H9 (cell line): ENCODE measurements at regions not wholly inside any gene's neighbourhood (a gene's known extent, or its start where the extent isn't known, plus 50 kb on each side); places are given as distances from the start of the nearest gene placed in this dataset.

Experiments used
- DNase-seq: peaks from one replicate; pipeline ENCODE4 v3.0.0-alpha.2; 2017
- H2AFZ ChIP-seq: one replicate; pipeline ENCODE4 v1.6.1; 2013; ENCODE audit warnings: mild to moderate bottlenecking, low read length, control low read depth, moderate library complexity
- H2AK5ac ChIP-seq: 2 replicates; pipeline ENCODE4 v1.6.1; 2013; ENCODE audit warnings: low read length, control low read depth, mixed read lengths; ENCODE audit not compliant: insufficient read length
- H2BK120ac ChIP-seq: one replicate; pipeline ENCODE4 v1.6.1; 2013; ENCODE audit warnings: low read depth, mild to moderate bottlenecking, low read length, control low read depth, inconsistent platforms; ENCODE audit not compliant: poor library complexity, severe bottlenecking
- H2BK12ac ChIP-seq: 2 replicates; pipeline ENCODE4 v1.6.1; 2013; ENCODE audit warnings: low read length, control low read depth, mixed read lengths, low read depth; ENCODE audit not compliant: insufficient read length
- H2BK15ac ChIP-seq: 2 replicates; pipeline ENCODE4 v1.6.1; 2013; ENCODE audit warnings: low read depth, low read length, control low read depth
- H2BK20ac ChIP-seq: one replicate; pipeline ENCODE4 v1.6.1; 2013; ENCODE audit warnings: low read depth, mild to moderate bottlenecking, low read length, control low read depth, inconsistent platforms; ENCODE audit not compliant: poor library complexity, severe bottlenecking
- H2BK5ac ChIP-seq: 2 replicates; pipeline ENCODE4 v1.6.1; 2013; ENCODE audit warnings: low read length, control low read depth, mixed read lengths; ENCODE audit not compliant: insufficient read length
- H3K14ac ChIP-seq: 2 replicates; pipeline ENCODE4 v1.6.1; 2013; ENCODE audit warnings: low read length, control low read depth; ENCODE audit not compliant: insufficient read depth
- H3K18ac ChIP-seq: 2 replicates; pipeline ENCODE4 v1.6.1; 2013; ENCODE audit warnings: low read depth, mild to moderate bottlenecking, mixed read lengths, low read length, control low read depth; ENCODE audit not compliant: insufficient read length
- H3K23ac ChIP-seq: 2 replicates; pipeline ENCODE4 v1.6.1; 2013; ENCODE audit warnings: low read length, control low read depth, mixed read lengths, low read depth; ENCODE audit not compliant: insufficient read length
- H3K23me2 ChIP-seq: 2 replicates; pipeline ENCODE4 v1.6.1; 2013; ENCODE audit warnings: low read depth, mild to moderate bottlenecking, mixed read lengths, low read length, control low read depth; ENCODE audit not compliant: insufficient read length, poor library complexity, severe bottlenecking
- H3K27ac ChIP-seq: 2 replicates; pipeline ENCODE4 v1.5.1; 2013; ENCODE audit warnings: low read length, control low read depth, mixed read lengths, low read depth; ENCODE audit not compliant: insufficient read length
- H3K27me3 ChIP-seq: 2 replicates; pipeline ENCODE4 v1.6.1; 2013; ENCODE audit warnings: low read length, control low read depth, inconsistent platforms; ENCODE audit not compliant: insufficient read depth
- H3K4ac ChIP-seq: 2 replicates; pipeline ENCODE4 v1.6.1; 2013; ENCODE audit warnings: low read depth, mild to moderate bottlenecking, control low read depth, inconsistent platforms, low read length, moderate library complexity
- H3K4me1 ChIP-seq: 2 replicates; pipeline ENCODE4 v1.6.1; 2013; ENCODE audit warnings: low read length, control low read depth, inconsistent platforms; ENCODE audit not compliant: insufficient read depth
- H3K4me2 ChIP-seq: 2 replicates; pipeline ENCODE4 v1.6.1; 2013; ENCODE audit warnings: low read length, control low read depth, mixed read lengths; ENCODE audit not compliant: insufficient read length, insufficient read depth
- H3K56ac ChIP-seq: 2 replicates; pipeline ENCODE4 v1.6.1; 2013; ENCODE audit warnings: low read depth, mild to moderate bottlenecking, mixed read lengths, low read length, control low read depth; ENCODE audit not compliant: insufficient read length
- H3K79me1 ChIP-seq: 2 replicates; pipeline ENCODE4 v1.6.1; 2013; ENCODE audit warnings: low read depth, mild to moderate bottlenecking, moderate library complexity, low read length, control low read depth, inconsistent platforms; ENCODE audit not compliant: insufficient read depth, poor library complexity, severe bottlenecking
- H3K79me2 ChIP-seq: 2 replicates; pipeline ENCODE4 v1.6.1; 2013; ENCODE audit warnings: low read length, control low read depth, inconsistent platforms; ENCODE audit not compliant: insufficient read depth
- H3K9ac ChIP-seq: 2 replicates; pipeline ENCODE4 v1.6.1; 2013; ENCODE audit warnings: low read length, control low read depth, mixed read lengths; ENCODE audit not compliant: insufficient read length; ENCODE audit errors: extremely low read depth
- H3K9me3 ChIP-seq: one replicate; pipeline ENCODE4 v1.6.1; 2013; ENCODE audit warnings: low read depth, low read length, inconsistent platforms; ENCODE audit not compliant: control insufficient read depth
- H3T11ph ChIP-seq: one replicate; pipeline ENCODE4 v1.6.1; 2013; ENCODE audit warnings: mild to moderate bottlenecking, low read length, control low read depth, inconsistent platforms
- H4K20me1 ChIP-seq: one replicate; pipeline ENCODE4 v1.6.1; 2013; ENCODE audit not compliant: control insufficient read depth, insufficient read length, insufficient read depth
- H4K5ac ChIP-seq: 2 replicates; pipeline ENCODE4 v1.6.1; 2013; ENCODE audit warnings: low read depth, mild to moderate bottlenecking, mixed read lengths, low read length, control low read depth; ENCODE audit not compliant: insufficient read length
- H4K8ac ChIP-seq: replicated peaks from 2 replicates; pipeline ENCODE4 v1.6.1; 2013; ENCODE audit warnings: low read length, control low read depth, mixed read lengths, low read depth; ENCODE audit not compliant: insufficient read length
- H4K91ac ChIP-seq: 2 replicates; pipeline ENCODE4 v1.6.1; 2013; ENCODE audit warnings: low read depth, mild to moderate bottlenecking, moderate library complexity, mixed read lengths, low read length, control low read depth; ENCODE audit not compliant: insufficient read length
- H3K27ac Mint-ChIP-seq, 3 experiments: 2 replicates in 2 of 3; 3 replicates in 1 of 3; pipeline ENCODE4 v1.8.0; 2020 to 2021; ENCODE audit warnings: mixed read lengths in 3 of 3, mild to moderate bottlenecking in 1 of 3, moderate library complexity in 1 of 3
- H3K27me3 Mint-ChIP-seq: 2 replicates; pipeline ENCODE4 v1.8.0; 2021; ENCODE audit warnings: low read depth, mild to moderate bottlenecking, moderate library complexity, mixed read lengths
- H3K36me3 Mint-ChIP-seq, 3 experiments: 2 replicates in 2 of 3; 3 replicates in 1 of 3; pipeline ENCODE4 v1.8.0; 2020 to 2021; ENCODE audit warnings: low read depth in 3 of 3, mixed read lengths in 3 of 3; ENCODE audit not compliant: insufficient read depth in 1 of 3
- H3K4me1 Mint-ChIP-seq, 2 experiments: 2 replicates each; pipeline ENCODE4 v1.8.0; 2020; ENCODE audit warnings: mixed read lengths in 2 of 2
- H3K4me3 Mint-ChIP-seq, 2 experiments: 2 replicates in 1 of 2; 3 replicates in 1 of 2; pipeline ENCODE4 v1.8.0; 2020 to 2021; ENCODE audit warnings: mild to moderate bottlenecking in 2 of 2, mixed read lengths in 2 of 2, moderate library complexity in 1 of 2
- H3K9me3 Mint-ChIP-seq, 2 experiments: 2 replicates in 1 of 2; 3 replicates in 1 of 2; pipeline ENCODE4 v1.8.0; 2020; ENCODE audit warnings: mild to moderate bottlenecking in 2 of 2, mixed read lengths in 2 of 2, moderate library complexity in 1 of 2
- CTCF ChIP-seq: fragments of 200-600 bp; sonication (generic); conservative IDR thresholded peaks from 3 replicates; pipeline ENCODE4 v1.8.0; 2021; ENCODE audit warnings: antibody characterized with exemption, mild to moderate bottlenecking
- WGBS: extraction: QIAGEN DNeasy Blood & Tissue Kit; methylation state at CpG from one replicate; pipeline ENCODE4 v1.1.7; 2013; ENCODE audit warnings: missing lambda C conversion rate, low lambda C conversion rate, mixed read lengths; ENCODE audit not compliant: insufficient read length; ENCODE audit errors: extremely low coverage; 5-methylcytosine and 5-hydroxymethylcytosine counted together

- Histone ChIP-seq H2AK5ac (no peak overlapping the region), H3K56ac (no peak overlapping the region), H3K18ac (no peak overlapping the region), H3T11ph (no peak overlapping the region), H3K4me1 (no peaks in the 10 kb centered on the region), H2BK120ac (no peak overlapping the region), H4K20me1 (no peaks in the 10 kb centered on the region), H3K9me3 (no peaks in the 10 kb centered on the region), H2AFZ (no peak overlapping the region), H3K23ac (no peak overlapping the region), H4K5ac (no peak overlapping the region), H2BK20ac (no peak overlapping the region), H3K27me3 (no peaks in the 10 kb centered on the region), H2BK12ac (no peak overlapping the region), H4K8ac (no peak overlapping the region), H3K4me2 (no peak overlapping the region), H3K79me2 (no peaks in the 10 kb centered on the region), H2BK5ac (no peak overlapping the region), H3K23me2 (no peaks in the 10 kb centered on the region), H2BK15ac (no peak overlapping the region), H3K4ac (no peak overlapping the region), H3K27ac (no peak overlapping the region), H3K79me1 (no peaks in the 10 kb centered on the region), H4K91ac (no peak overlapping the region), H3K9ac (no peak overlapping the region), H3K14ac (no peak overlapping the region)
- H3K36me3 Mint-ChIP-seq = peaks cover 0 to 2% (median 0%) of the 10 kb centered on the region in 3 experiments; a peak in 1 of 7 replicates
- H3K27me3 Mint-ChIP-seq = no peaks in the 10 kb centered on the region
- no peak for TF ChIP-seq CTCF
- WGBS = no CpG with 5 or more reads among the region's 5 CpGs
- no peak overlapping the region for H3K4me3 Mint-ChIP-seq
- H3K9me3 Mint-ChIP-seq = peaks cover 4 to 9% of the 10 kb centered on the region in 2 experiments; a peak in 3 of 5 replicates
- H3K27ac Mint-ChIP-seq = no peak overlapping the region
- no peak for DNase-seq
- H3K4me1 Mint-ChIP-seq = peaks cover 9 to 14% of the 10 kb centered on the region in 2 experiments
Measured at GRCh38 chr12:19856389-19856788, 417.1 kb downstream of the AEBP2 start.
